HepG2 (cell line): ENCODE measurements at regions not wholly inside any gene's neighbourhood (a gene's known extent, or its start where the extent isn't known, plus 50 kb on each side); places are given as distances from the start of the nearest gene placed in this dataset.

Experiments
- ATAC-seq: fragments of 200-7000 bp; cut with Tn5 transposase; 3 replicates; pipeline ENCODE4 v1.9.1; 2020; ENCODE audit warnings: mild to moderate bottlenecking, moderate library complexity
- BruUV-seq: library from RNA; stranded (reverse); fragments of 400-500 nt; replicated peaks from 2 replicates; lab custom pipeline; 2021; lab: Mats Ljungman, UMichigan
- CTCF ChIA-PET: fragments of 300-600 bp; formaldehyde crosslinking; extraction: SDS; loops from one replicate; lab custom pipeline; 2021; ENCODE audit warnings: low total read pairs, inconsistent platforms, low intra/inter-chr PET ratio; lab: Yijun Ruan, JAX
- POLR2A ChIA-PET: fragments of 350-600 bp; sonication (Branson Sonifier 250); formaldehyde crosslinking; loops from one replicate; lab custom pipeline; 2020; ENCODE audit warnings: antibody characterized with exemption, inconsistent platforms; lab: Yijun Ruan, JAX
- DNase-seq: peaks from one replicate; pipeline ENCODE4 v3.0.0-alpha.2; 2015; ENCODE audit warnings: low spot score
- FAIRE-seq: peaks from 3 replicates; lab custom pipeline; 2011; peaks lifted over from hg19 to GRCh38; lab: Jason Lieb, UNC
- H2AFZ ChIP-seq: one replicate; pipeline ENCODE4 v1.6.1; 2011; ENCODE audit warnings: low read length, inconsistent platforms
- H3K27ac ChIP-seq: fragments of 300-600 bp; 3 replicates; pipeline ENCODE4 v1.8.0; 2011; ENCODE audit warnings: mixed run types, mild to moderate bottlenecking, mixed read lengths, low read length, inconsistent platforms; ENCODE audit not compliant: insufficient read depth; ENCODE audit errors: extremely low read length
- H3K27me3 ChIP-seq, 2 experiments: fragments of 200-600 bp in 1 of 2; 2 replicates in 1 of 2; 3 replicates in 1 of 2; pipeline versions ENCODE4 v1.6.0 to v1.8.0; 2011; ENCODE audit warnings: low read length in 2 of 2, mild to moderate bottlenecking in 2 of 2, moderate library complexity in 2 of 2, inconsistent platforms in 1 of 2; ENCODE audit not compliant: insufficient read depth in 2 of 2, control insufficient read depth in 1 of 2
- H3K36me3 ChIP-seq, 2 experiments: fragments of 200-600 bp in 1 of 2; replicated peaks in 1 of 2; 2 replicates in 1 of 2; 3 replicates in 1 of 2; pipeline versions ENCODE4 v1.5.1 to v1.8.0; 2011; ENCODE audit warnings: low read length in 2 of 2, inconsistent platforms in 1 of 2; ENCODE audit not compliant: insufficient read depth in 2 of 2, control insufficient read depth in 1 of 2
- H3K4me1 ChIP-seq: 2 replicates; pipeline ENCODE4 v1.5.1; 2012; ENCODE audit warnings: low read length, inconsistent platforms; ENCODE audit not compliant: insufficient read depth
- H3K4me2 ChIP-seq: 2 replicates; pipeline ENCODE4 v1.6.0; 2011; ENCODE audit warnings: low read depth, low read length, inconsistent platforms
- H3K4me3 ChIP-seq, 3 experiments: fragments of 200-600 bp in 1 of 3; sonication (generic), shearing (Covaris generic) in 1 of 3; replicated peaks in 1 of 3; 2 replicates each; pipeline ENCODE4 v1.5.1; 2011 to 2016; ENCODE audit warnings: low read length in 3 of 3, inconsistent platforms in 2 of 3, low read depth in 2 of 3, mild to moderate bottlenecking in 2 of 3, control low read depth in 1 of 3, mixed read lengths in 1 of 3; ENCODE audit not compliant: insufficient read depth in 1 of 3
- H3K79me2 ChIP-seq: one replicate; pipeline ENCODE4 v1.6.1; 2011; ENCODE audit warnings: low read length, inconsistent platforms; ENCODE audit not compliant: insufficient read depth
- H3K9ac ChIP-seq: 2 replicates; pipeline ENCODE4 v1.6.0; 2011; ENCODE audit warnings: mild to moderate bottlenecking, low read depth, low read length, inconsistent platforms; ENCODE audit not compliant: insufficient read depth
- H3K9me3 ChIP-seq: 2 replicates; pipeline ENCODE4 v1.5.1; 2012; ENCODE audit warnings: mild to moderate bottlenecking, low read length
- H4K20me1 ChIP-seq: 2 replicates; pipeline ENCODE4 v1.6.0; 2011; ENCODE audit warnings: inconsistent platforms, mild to moderate bottlenecking, low read length, moderate library complexity; ENCODE audit not compliant: insufficient read depth
- GABPA ChIP-seq, 2 experiments: IDR thresholded peaks; 2 replicates each; pipeline ENCODE4 v1.6.1; 2011 to 2016; ENCODE audit warnings: low read depth in 2 of 2, low read length in 1 of 2, missing biosample characterization in 1 of 2, missing genetic modification characterization in 1 of 2
- MIER3 ChIP-seq: IDR thresholded peaks from 2 replicates; pipeline ENCODE4 v1.6.1; 2016; ENCODE audit warnings: missing compliant biosample characterization, borderline replicate concordance
- RBFOX2 ChIP-seq: fragments of 200-400 bp; formaldehyde crosslinking; IDR thresholded peaks from 2 replicates; pipeline ENCODE4 v1.6.1; 2017; ENCODE audit warnings: low read depth, mild to moderate bottlenecking, low read length
- SIN3B ChIP-seq: fragments of 150-350 bp; IDR thresholded peaks from 2 replicates; pipeline ENCODE4 v1.6.1; 2014; ENCODE audit warnings: low read length
- ZNF335 ChIP-seq: sonication (generic); formaldehyde crosslinking; IDR thresholded peaks from 2 replicates; pipeline ENCODE4 v1.4.0; 2020; ENCODE audit warnings: missing genetic modification reagents
- ZNF772 ChIP-seq: sonication (generic); formaldehyde crosslinking; IDR thresholded peaks from 2 replicates; pipeline ENCODE4 v1.5.0; 2020; ENCODE audit warnings: mild to moderate bottlenecking, missing genetic modification reagents
- WGBS: methylation state at CpG from one replicate; pipeline ENCODE4 v1.1.6; 2017; ENCODE audit warnings: low lambda C conversion rate; 5-methylcytosine and 5-hydroxymethylcytosine counted together
- in situ Hi-C: cut with HindIII; loops from 2 replicates; pipeline ENCODE4 v1.10.0; 2017; ENCODE audit warnings: low pct_unique_long_range_greater_than_20kb; ENCODE audit not compliant: extremely low pct_ligation_motif_present
- intact Hi-C: fragments of 100-400 bp; cut with micrococcal nuclease; formaldehyde crosslinking; loops from one replicate; pipeline ENCODE4 v1.10.0; 2022; ENCODE audit not compliant: unreplicated experiment
- TF ChIP-seq, protein P1 (sequence below): sonication (generic); formaldehyde crosslinking; IDR thresholded peaks from 2 replicates; pipeline ENCODE4 v1.4.0; 2020; ENCODE audit warnings: mild to moderate bottlenecking, missing genetic modification reagents, borderline replicate concordance
- TF ChIP-seq, protein P2 (sequence below): IDR thresholded peaks from 2 replicates; pipeline ENCODE4 v1.6.1; 2016; ENCODE audit warnings: missing compliant biosample characterization, missing genetic modification reagents, borderline replicate concordance
- TF ChIP-seq, protein P3 (sequence below), 2 experiments: sonication (generic) in 1 of 2; formaldehyde crosslinking in 1 of 2; IDR thresholded peaks; 2 replicates each; pipeline versions ENCODE4 v1.5.1 to v1.6.1; 2011 to 2020; ENCODE audit warnings: borderline replicate concordance in 1 of 2, low read depth in 1 of 2, low read length in 1 of 2, mild to moderate bottlenecking in 1 of 2, missing genetic modification reagents in 1 of 2, moderate library complexity in 1 of 2

DNA sequence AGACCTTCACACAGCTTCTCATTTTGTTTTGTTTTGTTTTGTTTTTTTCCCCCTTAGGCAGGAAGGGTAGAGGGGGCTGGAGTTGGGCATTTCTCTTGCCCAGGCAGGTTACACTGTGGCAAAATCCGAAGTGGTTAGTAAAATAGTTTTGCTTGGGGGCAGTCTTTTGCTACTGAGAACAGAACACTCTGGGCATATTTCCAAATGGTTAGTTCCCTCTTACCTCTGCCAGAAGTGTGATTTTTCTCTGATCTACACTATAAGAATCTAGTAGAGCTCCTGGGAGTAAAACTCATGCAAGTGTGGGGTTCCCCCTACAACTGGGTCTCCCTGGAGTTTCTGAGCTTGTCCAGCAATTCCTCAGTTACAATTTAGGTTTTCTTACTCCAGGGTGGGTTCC is 61.7 kb downstream of the NPS start:
- no peak overlapping the region for H3K9ac ChIP-seq
- intact Hi-C loops (no loop called here), in situ Hi-C loops (no loop called here)
- no TSS peak for BruUV-seq
- POLR2A ChIA-PET: no interaction called here
- H3K4me2 ChIP-seq: no peak overlapping the region
- ATAC-seq (no peak), DNase-seq (no peak)
- 0% methylated on average over 1 of the region's 1 CpG for WGBS
- H2AFZ ChIP-seq: no peak overlapping the region
- no peak overlapping the region for H3K27ac ChIP-seq
- H3K9me3 ChIP-seq: no peaks in the 10 kb centered on the region
- H3K27me3 ChIP-seq: peaks cover 1 to 4% of the 10 kb centered on the region in 2 experiments; a peak in 1 of 5 replicates
- TF ChIP-seq GABPA (IDR thresholded peaks at IDR 0.05; ENCODE audit: low read depth, low read length): no peak
- no peak for TF ChIP-seq GABPA (CRISPR knock-in tag; IDR thresholded peaks at IDR 0.05; ENCODE audit: low read depth)
- TF ChIP-seq SIN3B: no peak
- no peak for TF ChIP-seq ZNF335 (CRISPR knock-in tag)
- no peak for TF ChIP-seq ZNF772 (CRISPR knock-in tag)
- TF ChIP-seq, protein P1, sequence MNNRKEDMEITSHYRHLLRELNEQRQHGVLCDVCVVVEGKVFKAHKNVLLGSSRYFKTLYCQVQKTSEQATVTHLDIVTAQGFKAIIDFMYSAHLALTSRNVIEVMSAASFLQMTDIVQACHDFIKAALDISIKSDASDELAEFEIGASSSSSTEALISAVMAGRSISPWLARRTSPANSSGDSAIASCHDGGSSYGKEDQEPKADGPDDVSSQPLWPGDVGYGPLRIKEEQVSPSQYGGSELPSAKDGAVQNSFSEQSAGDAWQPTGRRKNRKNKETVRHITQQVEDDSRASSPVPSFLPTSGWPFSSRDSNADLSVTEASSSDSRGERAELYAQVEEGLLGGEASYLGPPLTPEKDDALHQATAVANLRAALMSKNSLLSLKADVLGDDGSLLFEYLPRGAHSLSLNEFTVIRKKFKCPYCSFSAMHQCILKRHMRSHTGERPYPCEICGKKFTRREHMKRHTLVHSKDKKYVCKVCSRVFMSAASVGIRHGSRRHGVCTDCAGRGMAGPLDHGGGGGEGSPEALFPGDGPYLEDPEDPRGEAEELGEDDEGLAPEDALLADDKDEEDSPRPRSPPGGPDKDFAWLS: no peak
- TF ChIP-seq, all 625 proteins: peak for 0
- no peaks in the 10 kb centered on the region for H4K20me1 ChIP-seq
- no peaks in the 10 kb centered on the region for H3K36me3 ChIP-seq
- H3K4me3 ChIP-seq: no peak overlapping the region
- H3K4me1 ChIP-seq: no peaks in the 10 kb centered on the region
- no peaks in the 10 kb centered on the region for H3K79me2 ChIP-seq
- CTCF ChIA-PET: no interaction called here
- FAIRE-seq: no peak

DNA sequence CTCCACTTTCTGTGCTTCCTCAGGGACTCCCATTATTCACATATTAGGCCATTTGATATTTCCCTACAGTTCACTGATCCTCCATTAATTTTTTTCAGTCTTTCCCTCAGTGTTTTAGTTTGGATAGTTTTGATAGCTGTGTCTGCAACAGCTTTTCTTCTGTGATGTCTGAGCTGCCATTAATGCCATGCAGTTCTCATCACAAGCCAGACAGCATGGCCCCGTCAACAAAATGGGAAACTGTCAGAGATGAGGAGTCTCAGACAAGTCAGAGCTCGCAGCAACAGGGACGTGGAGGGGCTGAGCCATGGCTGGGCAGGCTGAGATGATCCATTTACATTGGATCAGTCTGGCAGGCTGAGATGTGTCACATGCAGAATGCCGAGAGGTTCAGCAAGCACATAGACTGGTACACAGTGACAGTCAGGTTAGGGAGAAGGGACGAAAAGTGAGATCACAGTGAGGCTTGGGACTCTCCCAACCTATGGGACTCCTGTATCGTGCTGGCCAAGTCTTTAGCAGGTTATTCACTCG is 65.4 kb downstream of the NPS start:
- Histone ChIP-seq H3K9me3 (no peaks in the 10 kb centered on the region), H3K27ac (no peak overlapping the region), H2AFZ (no peak overlapping the region), H3K4me3 (no peak overlapping the region), H3K79me2 (no peaks in the 10 kb centered on the region), H3K4me2 (no peak overlapping the region), H3K36me3 (no peaks in the 10 kb centered on the region), H3K27me3 (peaks cover 1 to 4% of the 10 kb centered on the region in 2 experiments; a peak in 3 of 5 replicates), H3K9ac (no peak overlapping the region), H3K4me1 (no peaks in the 10 kb centered on the region), H4K20me1 (no peaks in the 10 kb centered on the region)
- FAIRE-seq: no peak
- no TSS peak for BruUV-seq
- ATAC-seq: no peak
- no peak for DNase-seq
- intact Hi-C loops (no loop called here), in situ Hi-C loops (no loop called here)
- ChIA-PET CTCF (no interaction called here), POLR2A (no interaction called here)
- WGBS: 2% methylated on average over 7 of the region's 7 CpGs
- TF ChIP-seq, protein P2, sequence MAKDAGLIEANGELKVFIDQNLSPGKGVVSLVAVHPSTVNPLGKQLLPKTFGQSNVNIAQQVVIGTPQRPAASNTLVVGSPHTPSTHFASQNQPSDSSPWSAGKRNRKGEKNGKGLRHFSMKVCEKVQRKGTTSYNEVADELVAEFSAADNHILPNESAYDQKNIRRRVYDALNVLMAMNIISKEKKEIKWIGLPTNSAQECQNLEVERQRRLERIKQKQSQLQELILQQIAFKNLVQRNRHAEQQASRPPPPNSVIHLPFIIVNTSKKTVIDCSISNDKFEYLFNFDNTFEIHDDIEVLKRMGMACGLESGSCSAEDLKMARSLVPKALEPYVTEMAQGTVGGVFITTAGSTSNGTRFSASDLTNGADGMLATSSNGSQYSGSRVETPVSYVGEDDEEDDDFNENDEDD (CRISPR knock-in tag): no peak
- TF ChIP-seq, protein P3, sequence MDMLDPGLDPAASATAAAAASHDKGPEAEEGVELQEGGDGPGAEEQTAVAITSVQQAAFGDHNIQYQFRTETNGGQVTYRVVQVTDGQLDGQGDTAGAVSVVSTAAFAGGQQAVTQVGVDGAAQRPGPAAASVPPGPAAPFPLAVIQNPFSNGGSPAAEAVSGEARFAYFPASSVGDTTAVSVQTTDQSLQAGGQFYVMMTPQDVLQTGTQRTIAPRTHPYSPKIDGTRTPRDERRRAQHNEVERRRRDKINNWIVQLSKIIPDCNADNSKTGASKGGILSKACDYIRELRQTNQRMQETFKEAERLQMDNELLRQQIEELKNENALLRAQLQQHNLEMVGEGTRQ (IDR thresholded peaks at IDR 0.05; ENCODE audit: low read depth, low read length): no peak
- TF ChIP-seq, protein P3 (CRISPR knock-in tag; IDR thresholded peaks at IDR 0.05; ENCODE audit: borderline replicate concordance): no peak
- TF ChIP-seq MIER3: no peak
- no peak for TF ChIP-seq RBFOX2
